WTC11 (cell line): ENCODE measurements at regions not wholly inside any gene's neighbourhood (a gene's known extent, or its start where the extent isn't known, plus 50 kb on each side); places are given as distances from the start of the nearest gene placed in this dataset.
A peak's percentile ranks its signal among the peaks of the same experiment; 100 is the strongest.

Source experiments
- ATAC-seq: fragments of 200-7000 bp; cut with Tn5 transposase; 2 replicates; pipeline ENCODE4 v1.10.0; 2021; ENCODE audit warnings: mild to moderate bottlenecking, moderate library complexity
- CTCF ChIA-PET: fragments of 300-600 bp; sonication (Branson Sonifier 250); formaldehyde crosslinking; loops from one replicate; lab custom pipeline; 2021; ENCODE audit warnings: antibody characterized with exemption; lab: Charles Lee
- POLR2A ChIA-PET: fragments of 350-600 bp; sonication (Branson Sonifier 250); formaldehyde crosslinking; loops from one replicate; lab custom pipeline; 2021; ENCODE audit warnings: antibody characterized with exemption; lab: Charles Lee
- DNase-seq: peaks from one replicate; pipeline ENCODE4 v3.0.0; 2021; ENCODE audit warnings: low spot score
- H3K27ac Mint-ChIP-seq: 2 replicates; pipeline ENCODE4 v1.8.0; 2021; ENCODE audit warnings: mixed read lengths
- H3K27me3 Mint-ChIP-seq: 2 replicates; pipeline ENCODE4 v1.8.0; 2021; ENCODE audit warnings: low read depth, mild to moderate bottlenecking, moderate library complexity, mixed read lengths
- H3K36me3 Mint-ChIP-seq: 2 replicates; pipeline ENCODE4 v1.8.0; 2021; ENCODE audit warnings: mixed read lengths
- H3K4me1 Mint-ChIP-seq: 2 replicates; pipeline ENCODE4 v1.8.0; 2022; ENCODE audit warnings: mixed read lengths
- H3K4me3 Mint-ChIP-seq: 2 replicates; pipeline ENCODE4 v1.8.0; 2021; ENCODE audit warnings: mild to moderate bottlenecking, moderate library complexity, mixed read lengths
- H3K9me3 Mint-ChIP-seq: 2 replicates; pipeline ENCODE4 v1.8.0; 2021; ENCODE audit warnings: mixed read lengths
- ATF6 ChIP-seq: sonication (generic); formaldehyde crosslinking; IDR thresholded peaks from 2 replicates; pipeline ENCODE4 v1.8.1; 2023; ENCODE audit warnings: mild to moderate bottlenecking, missing genetic modification reagents
- EMX1 ChIP-seq: fragments of 250-450 bp; sonication (Bioruptor Pico); IDR thresholded peaks from 2 replicates; pipeline ENCODE4 v1.8.0; 2021; ENCODE audit warnings: mild to moderate bottlenecking
- FOXJ3 ChIP-seq: sonication (generic); formaldehyde crosslinking; IDR thresholded peaks from 2 replicates; pipeline ENCODE4 v1.9.0; 2021; ENCODE audit warnings: missing genetic modification reagents, mild to moderate bottlenecking, borderline replicate concordance
- FOXP1 ChIP-seq: sonication (generic); formaldehyde crosslinking; IDR thresholded peaks from 2 replicates; pipeline ENCODE4 v1.8.0; 2022; ENCODE audit warnings: missing genetic modification reagents, mild to moderate bottlenecking, moderate library complexity, borderline replicate concordance
- FOXP4 ChIP-seq: sonication (generic); formaldehyde crosslinking; IDR thresholded peaks from 2 replicates; pipeline ENCODE4 v1.8.0; 2022; ENCODE audit warnings: mild to moderate bottlenecking, missing genetic modification reagents
- JUN ChIP-seq: sonication (generic); formaldehyde crosslinking; IDR thresholded peaks from 2 replicates; pipeline ENCODE4 v1.8.0; 2023; ENCODE audit warnings: mild to moderate bottlenecking, missing genetic modification reagents
- RELA ChIP-seq: sonication (generic); formaldehyde crosslinking; IDR thresholded peaks from 2 replicates; pipeline ENCODE4 v1.8.1; 2022; ENCODE audit warnings: missing genetic modification reagents, mild to moderate bottlenecking, borderline replicate concordance
- ZNF121 ChIP-seq: sonication (generic); formaldehyde crosslinking; IDR thresholded peaks from 2 replicates; pipeline ENCODE4 v1.8.0; 2023; ENCODE audit warnings: missing genetic modification reagents
- ZNF219 ChIP-seq: sonication (generic); formaldehyde crosslinking; IDR thresholded peaks from 2 replicates; pipeline ENCODE4 v1.8.0; 2023; ENCODE audit warnings: missing genetic modification reagents, mild to moderate bottlenecking, borderline replicate concordance
- ZNF281 ChIP-seq: sonication (generic); formaldehyde crosslinking; IDR thresholded peaks from 2 replicates; pipeline ENCODE4 v1.8.0; 2023; ENCODE audit warnings: mild to moderate bottlenecking, missing genetic modification reagents
- ZNF416 ChIP-seq: fragments of 250-450 bp; sonication (Bioruptor Pico); IDR thresholded peaks from 2 replicates; pipeline ENCODE4 v1.9.0; 2021; ENCODE audit warnings: mild to moderate bottlenecking, inconsistent platforms
- ZNF532 ChIP-seq: fragments of 250-450 bp; sonication (Bioruptor Pico); IDR thresholded peaks from 2 replicates; pipeline ENCODE4 v1.9.0; 2021; ENCODE audit warnings: mild to moderate bottlenecking, borderline replicate concordance
- TF ChIP-seq, protein P1 (sequence below): sonication (generic); formaldehyde crosslinking; IDR thresholded peaks from 2 replicates; pipeline ENCODE4 v1.8.1; 2023; ENCODE audit warnings: mild to moderate bottlenecking, missing genetic modification reagents, moderate library complexity
- TF ChIP-seq, protein P2 (sequence below): sonication (generic); formaldehyde crosslinking; IDR thresholded peaks from 2 replicates; pipeline ENCODE4 v1.8.1; 2022; ENCODE audit warnings: low read depth, missing genetic modification reagents, borderline replicate concordance
- TF ChIP-seq, protein P3 (sequence below): sonication (generic); formaldehyde crosslinking; IDR thresholded peaks from 2 replicates; pipeline ENCODE4 v1.8.0; 2022; ENCODE audit warnings: mild to moderate bottlenecking, missing genetic modification reagents

GRCh38 chr2:210895132-210895531 lies 338.7 kb downstream of the CPS1 start:
- POLR2A ChIA-PET = no interaction called here
- DNase-seq (peak; percentile 58), ATAC-seq (peak; percentile 95)
- Mint-ChIP-seq H3K9me3 (peaks cover 19% of the 10 kb centered on the region), H3K4me3 (no peak overlapping the region), H3K27me3 (no peaks in the 10 kb centered on the region), H3K4me1 (no peaks in the 10 kb centered on the region), H3K36me3 (no peaks in the 10 kb centered on the region), H3K27ac (no peak overlapping the region)
- TF ChIP-seq FOXJ3 (CRISPR knock-in tag) (no peak), EMX1 (CRISPR knock-in tag) (no peak), ZNF219 (no peak), ZNF532 (CRISPR knock-in tag) (no peak), FOXP4 (CRISPR knock-in tag) (no peak), RELA (CRISPR knock-in tag) (no peak), ZNF281 (no peak)
- TF ChIP-seq, protein P1, sequence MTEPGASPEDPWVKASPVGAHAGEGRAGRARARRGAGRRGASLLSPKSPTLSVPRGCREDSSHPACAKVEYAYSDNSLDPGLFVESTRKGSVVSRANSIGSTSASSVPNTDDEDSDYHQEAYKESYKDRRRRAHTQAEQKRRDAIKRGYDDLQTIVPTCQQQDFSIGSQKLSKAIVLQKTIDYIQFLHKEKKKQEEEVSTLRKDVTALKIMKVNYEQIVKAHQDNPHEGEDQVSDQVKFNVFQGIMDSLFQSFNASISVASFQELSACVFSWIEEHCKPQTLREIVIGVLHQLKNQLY (CRISPR knock-in tag) = no peak
- TF ChIP-seq, protein P2, sequence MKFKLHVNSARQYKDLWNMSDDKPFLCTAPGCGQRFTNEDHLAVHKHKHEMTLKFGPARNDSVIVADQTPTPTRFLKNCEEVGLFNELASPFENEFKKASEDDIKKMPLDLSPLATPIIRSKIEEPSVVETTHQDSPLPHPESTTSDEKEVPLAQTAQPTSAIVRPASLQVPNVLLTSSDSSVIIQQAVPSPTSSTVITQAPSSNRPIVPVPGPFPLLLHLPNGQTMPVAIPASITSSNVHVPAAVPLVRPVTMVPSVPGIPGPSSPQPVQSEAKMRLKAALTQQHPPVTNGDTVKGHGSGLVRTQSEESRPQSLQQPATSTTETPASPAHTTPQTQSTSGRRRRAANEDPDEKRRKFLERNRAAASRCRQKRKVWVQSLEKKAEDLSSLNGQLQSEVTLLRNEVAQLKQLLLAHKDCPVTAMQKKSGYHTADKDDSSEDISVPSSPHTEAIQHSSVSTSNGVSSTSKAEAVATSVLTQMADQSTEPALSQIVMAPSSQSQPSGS = no peak
- TF ChIP-seq, all 79 proteins: peak for 0
- CTCF ChIA-PET = no interaction called here

DNA sequence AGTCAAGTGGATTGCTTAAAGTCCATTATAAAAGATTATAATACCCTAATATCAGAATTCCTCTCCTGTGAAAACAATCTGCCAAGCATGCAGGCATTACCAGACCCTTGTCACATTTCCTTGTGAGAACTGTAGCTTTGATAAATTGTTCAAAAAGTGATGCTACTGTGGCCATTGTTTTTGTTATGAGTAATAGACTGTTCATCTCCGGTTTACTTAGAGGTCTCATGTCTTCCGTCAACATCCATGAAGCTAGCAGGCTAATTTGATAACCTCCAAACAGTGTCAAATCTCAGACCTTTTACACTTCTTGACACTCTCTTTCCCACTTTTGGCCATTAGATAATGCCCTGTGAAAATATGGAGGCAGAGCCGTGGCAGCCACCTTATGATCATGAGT lies 342.7 kb downstream of the CPS1 start:
- H3K4me1 Mint-ChIP-seq = no peaks in the 10 kb centered on the region
- TF ChIP-seq ATF6 (CRISPR knock-in tag) (no peak), ZNF121 (no peak), ZNF416 (CRISPR knock-in tag) (no peak), JUN (CRISPR knock-in tag) (no peak), FOXP1 (CRISPR knock-in tag) (no peak)
- TF ChIP-seq, protein P3, sequence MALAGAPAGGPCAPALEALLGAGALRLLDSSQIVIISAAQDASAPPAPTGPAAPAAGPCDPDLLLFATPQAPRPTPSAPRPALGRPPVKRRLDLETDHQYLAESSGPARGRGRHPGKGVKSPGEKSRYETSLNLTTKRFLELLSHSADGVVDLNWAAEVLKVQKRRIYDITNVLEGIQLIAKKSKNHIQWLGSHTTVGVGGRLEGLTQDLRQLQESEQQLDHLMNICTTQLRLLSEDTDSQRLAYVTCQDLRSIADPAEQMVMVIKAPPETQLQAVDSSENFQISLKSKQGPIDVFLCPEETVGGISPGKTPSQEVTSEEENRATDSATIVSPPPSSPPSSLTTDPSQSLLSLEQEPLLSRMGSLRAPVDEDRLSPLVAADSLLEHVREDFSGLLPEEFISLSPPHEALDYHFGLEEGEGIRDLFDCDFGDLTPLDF (CRISPR knock-in tag) = no peak
- ATAC-seq (no peak), DNase-seq (no peak)
- ChIA-PET CTCF (no interaction called here), POLR2A (no interaction called here)
- H3K36me3 Mint-ChIP-seq = no peaks in the 10 kb centered on the region
- no peaks in the 10 kb centered on the region for H3K27me3 Mint-ChIP-seq
- H3K9me3 Mint-ChIP-seq = no peaks in the 10 kb centered on the region
- H3K4me3 Mint-ChIP-seq = no peak overlapping the region
- H3K27ac Mint-ChIP-seq = no peak overlapping the region
